C4-2B (cell line): ENCODE measurements at regions not wholly inside any gene's neighbourhood (a gene's known extent, or its start where the extent isn't known, plus 50 kb on each side); places are given as distances from the start of the nearest gene placed in this dataset.

Source experiments
- ZFX ChIP-seq: fragments of 450-650 bp; IDR thresholded peaks from 2 replicates; pipeline ENCODE4 v1.6.1; 2017
- TF ChIP-seq, protein P1 (sequence below): fragments of 450-650 bp; conservative IDR thresholded peaks from 2 replicates; pipeline ENCODE4 v1.5.1; 2017; ENCODE audit warnings: mild to moderate bottlenecking

DNA sequence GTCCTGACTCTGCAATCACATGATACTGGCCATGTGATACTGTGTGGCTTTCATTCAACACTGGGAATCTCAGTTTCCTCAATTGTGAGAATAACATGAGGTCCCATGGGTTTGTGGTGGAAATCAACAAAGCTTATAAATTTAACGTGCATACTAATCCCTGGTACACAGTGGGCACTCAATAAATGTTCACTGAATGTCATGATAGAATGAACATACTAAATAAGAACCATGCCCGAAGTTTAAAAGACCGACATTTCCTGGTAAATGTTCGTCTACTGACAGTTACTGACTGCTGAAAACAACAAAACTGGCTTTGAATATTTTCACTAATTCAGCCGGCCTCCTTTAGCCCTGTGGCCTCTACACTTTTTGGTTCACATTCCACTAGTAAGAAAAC lies 62.3 kb upstream of the CCT8L2 start:
- TF ChIP-seq, protein P1, sequence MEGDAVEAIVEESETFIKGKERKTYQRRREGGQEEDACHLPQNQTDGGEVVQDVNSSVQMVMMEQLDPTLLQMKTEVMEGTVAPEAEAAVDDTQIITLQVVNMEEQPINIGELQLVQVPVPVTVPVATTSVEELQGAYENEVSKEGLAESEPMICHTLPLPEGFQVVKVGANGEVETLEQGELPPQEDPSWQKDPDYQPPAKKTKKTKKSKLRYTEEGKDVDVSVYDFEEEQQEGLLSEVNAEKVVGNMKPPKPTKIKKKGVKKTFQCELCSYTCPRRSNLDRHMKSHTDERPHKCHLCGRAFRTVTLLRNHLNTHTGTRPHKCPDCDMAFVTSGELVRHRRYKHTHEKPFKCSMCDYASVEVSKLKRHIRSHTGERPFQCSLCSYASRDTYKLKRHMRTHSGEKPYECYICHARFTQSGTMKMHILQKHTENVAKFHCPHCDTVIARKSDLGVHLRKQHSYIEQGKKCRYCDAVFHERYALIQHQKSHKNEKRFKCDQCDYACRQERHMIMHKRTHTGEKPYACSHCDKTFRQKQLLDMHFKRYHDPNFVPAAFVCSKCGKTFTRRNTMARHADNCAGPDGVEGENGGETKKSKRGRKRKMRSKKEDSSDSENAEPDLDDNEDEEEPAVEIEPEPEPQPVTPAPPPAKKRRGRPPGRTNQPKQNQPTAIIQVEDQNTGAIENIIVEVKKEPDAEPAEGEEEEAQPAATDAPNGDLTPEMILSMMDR: no peak
- TF ChIP-seq ZFX: no peak
